H1 (cell line): ENCODE measurements at regions not wholly inside any gene's neighbourhood (a gene's known extent, or its start where the extent isn't known, plus 50 kb on each side); places are given as distances from the start of the nearest gene placed in this dataset.

Experiments
- CHD7 ChIP-seq: fragments of 300-600 bp; sonication (generic); IDR thresholded peaks from 2 replicates; pipeline ENCODE4 v1.7.1; 2012; ENCODE audit warnings: low read length, moderate library complexity, mild to moderate bottlenecking, inconsistent platforms; ENCODE audit not compliant: insufficient replicate concordance
- EGR1 ChIP-seq: IDR thresholded peaks from 2 replicates; pipeline ENCODE4 v1.6.1; 2011; ENCODE audit warnings: low read depth, low read length, borderline replicate concordance
- EP300 ChIP-seq, 2 experiments: IDR thresholded peaks; 1 replicate in 1 of 2; 2 replicates in 1 of 2; pipeline ENCODE4 v1.6.1; 2011 to 2012; ENCODE audit warnings: low read depth in 2 of 2, low read length in 2 of 2, mild to moderate bottlenecking in 2 of 2, borderline replicate concordance in 1 of 2, inconsistent platforms in 1 of 2, moderate library complexity in 1 of 2
- KDM4A ChIP-seq: IDR thresholded peaks from one replicate; pipeline ENCODE4 v1.7.1; 2012; ENCODE audit warnings: low read depth, mild to moderate bottlenecking, moderate library complexity, low read length, inconsistent platforms; ENCODE audit not compliant: severe bottlenecking
- POLR2AphosphoS5 ChIP-seq: IDR thresholded peaks from 2 replicates; pipeline ENCODE4 v1.6.1; 2011; ENCODE audit warnings: low read depth, low read length
- POU5F1 ChIP-seq: IDR thresholded peaks from 2 replicates; pipeline ENCODE4 v1.6.1; 2011; ENCODE audit warnings: low read depth, mild to moderate bottlenecking, low read length, moderate library complexity
- SP2 ChIP-seq: IDR thresholded peaks from 2 replicates; pipeline ENCODE4 v1.6.1; 2012; ENCODE audit warnings: mild to moderate bottlenecking, low read length, inconsistent platforms
- TAF7 ChIP-seq: optimal IDR thresholded peaks from 2 replicates; pipeline ENCODE3; 2011; ENCODE audit warnings: low read depth, mild to moderate bottlenecking, inconsistent platforms, low read length, moderate library complexity, borderline replicate concordance
- TBP ChIP-seq: IDR thresholded peaks from 2 replicates; pipeline ENCODE4 v1.6.1; 2011; ENCODE audit warnings: low read depth, low read length, improper control_type of control experiment
- TCF12 ChIP-seq: IDR thresholded peaks from 2 replicates; pipeline ENCODE4 v1.6.1; 2011; ENCODE audit warnings: low read depth, mild to moderate bottlenecking, low read length
- TEAD4 ChIP-seq: IDR thresholded peaks from 2 replicates; pipeline ENCODE4 v1.6.1; 2012; ENCODE audit warnings: low read depth, low read length, inconsistent platforms, mixed read lengths
- ZNF274 ChIP-seq: IDR thresholded peaks from 2 replicates; pipeline ENCODE4 v1.7.0; 2012; ENCODE audit warnings: low read length, borderline replicate concordance; ENCODE audit errors: extremely low read depth

- no peak for TF ChIP-seq CHD7
- no peak for TF ChIP-seq EP300 (IDR thresholded peaks at IDR 0.05; ENCODE audit: borderline replicate concordance in 1 of 2, low read depth in 2 of 2, low read length in 2 of 2)
- no peak for TF ChIP-seq TCF12
- TF ChIP-seq TAF7, result no peak
- no peak for TF ChIP-seq ZNF274
- no peak for TF ChIP-seq KDM4A
- TF ChIP-seq TBP, result no peak
- TF ChIP-seq TEAD4, result no peak
- TF ChIP-seq POU5F1, result no peak
- TF ChIP-seq POLR2AphosphoS5, result no peak
- no peak for TF ChIP-seq SP2
- no peak for TF ChIP-seq EGR1
Measured at GRCh38 chr2:145136702-145137101, 616.8 kb upstream of the ZEB2 start (continued).
